Psoas muscle (tissue), 7 donors: ENCODE measurements at regions not wholly inside any gene's neighbourhood (a gene's known extent, or its start where the extent isn't known, plus 50 kb on each side); places are given as distances from the start of the nearest gene placed in this dataset.

Experiments
- ATAC-seq, 4 donors: fragments of 200-7000 bp; cut with Tn5 transposase; one replicate each; pipeline ENCODE4 v1.9.1; 2020; ENCODE audit warnings: moderate library complexity in 3 of 4, mild to moderate bottlenecking in 2 of 4
- DNase-seq, 2 donors: peaks; one replicate each; pipeline ENCODE4 v3.0.0-alpha.2; 2020
- H3K27ac ChIP-seq: fragments of 200-600 bp; one replicate; pipeline ENCODE4 v1.8.0; 2022
- H3K27me3 ChIP-seq, 3 donors: fragments of 200-600 bp in 1 of 3; one replicate each; pipeline versions ENCODE4 v1.6.1 to v1.8.0; 2013 to 2022; ENCODE audit warnings: low read length in 2 of 3, mild to moderate bottlenecking in 2 of 3, moderate library complexity in 1 of 3; ENCODE audit not compliant: insufficient read depth in 3 of 3
- H3K36me3 ChIP-seq, 2 donors: fragments of 200-600 bp in 1 of 2; one replicate each; pipeline versions ENCODE4 v1.6.1 to v1.8.0; 2013 to 2022; ENCODE audit warnings: low read depth in 1 of 2, mild to moderate bottlenecking in 1 of 2, moderate library complexity in 1 of 2; ENCODE audit not compliant: insufficient read depth in 1 of 2
- H3K4me1 ChIP-seq: fragments of 200-600 bp; one replicate; pipeline ENCODE4 v1.8.0; 2022
- H3K4me3 ChIP-seq: fragments of 200-600 bp; one replicate; pipeline ENCODE4 v1.8.0; 2022; ENCODE audit warnings: mild to moderate bottlenecking
- H3K9me3 ChIP-seq: fragments of 200-600 bp; one replicate; pipeline ENCODE4 v1.8.0; 2022
- WGBS, 3 donors: extraction: QIAGEN DNeasy Blood & Tissue Kit; methylation state at CpG; one replicate each; pipeline versions ENCODE4 v1.1.6 to v1.1.7; 2013; 5-methylcytosine and 5-hydroxymethylcytosine counted together
- intact Hi-C, 2 donors: fragments of 100-400 bp; cut with DNase I; formaldehyde crosslinking; loops; one replicate each; pipeline versions ENCODE4 v1.11.0 to v1.14.2; 2022
- TF ChIP-seq, protein P1 (sequence below): fragments of 200-600 bp; IDR thresholded peaks from one replicate; pipeline ENCODE4 v1.8.0; 2022; ENCODE audit warnings: antibody characterized with exemption
- donor health status: healthy with polysubstance abuse.
- donor health status: DM: no; HTN: no; CAD: no; lungs with moderate emphysema.
- donor health status: Bipolar disorder and iron deficiency.
- donor health status: healthy.
- donor health status: DM: yes; HTN: yes; CAD: no.
- donor health status: DM: no; HTN: no; CAD: no.
- donor health status: DM: yes; HTN: yes; CAD: no.

DNA sequence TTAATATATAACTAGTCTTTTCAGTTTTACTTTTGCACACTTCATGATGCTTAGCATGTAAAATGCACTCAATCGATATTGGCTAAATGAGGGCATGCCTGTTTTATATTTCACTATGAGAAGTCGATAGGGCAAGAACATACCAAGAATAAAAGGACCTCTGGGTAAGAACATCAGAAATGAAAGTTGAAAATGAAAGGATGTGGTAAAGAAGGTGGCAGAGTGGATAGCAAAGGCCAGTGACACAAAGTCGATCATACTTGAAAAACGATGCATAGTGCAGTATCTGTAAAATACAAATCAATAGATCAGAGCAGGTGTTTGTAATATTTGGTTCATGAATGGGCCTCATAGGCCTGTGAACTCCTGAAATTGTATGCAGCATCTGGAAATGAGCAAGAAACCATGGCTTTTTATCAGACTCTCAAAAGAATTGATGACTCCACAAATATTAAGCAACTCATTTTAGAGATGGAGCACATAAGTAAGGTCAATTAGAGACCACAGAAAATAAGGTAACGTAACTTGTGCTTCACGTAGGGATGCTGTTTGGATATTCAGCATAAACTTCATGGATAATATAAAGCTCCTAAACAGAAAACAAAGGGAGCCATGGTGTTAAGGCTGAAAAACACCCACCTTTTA is 653.4 kb downstream of the NYAP2 start:
- 92 to 94% (median 93%) methylated on average over 6 of the region's 6 CpGs for WGBS, 3 donors
- Histone ChIP-seq H3K4me1 (no peaks in the 10 kb centered on the region), H3K27me3 (no peaks in the 10 kb centered on the region), H3K4me3 (no peak overlapping the region), H3K9me3 (no peaks in the 10 kb centered on the region), H3K36me3 (no peaks in the 10 kb centered on the region), H3K27ac (no peak overlapping the region)
- TF ChIP-seq, protein P1, sequence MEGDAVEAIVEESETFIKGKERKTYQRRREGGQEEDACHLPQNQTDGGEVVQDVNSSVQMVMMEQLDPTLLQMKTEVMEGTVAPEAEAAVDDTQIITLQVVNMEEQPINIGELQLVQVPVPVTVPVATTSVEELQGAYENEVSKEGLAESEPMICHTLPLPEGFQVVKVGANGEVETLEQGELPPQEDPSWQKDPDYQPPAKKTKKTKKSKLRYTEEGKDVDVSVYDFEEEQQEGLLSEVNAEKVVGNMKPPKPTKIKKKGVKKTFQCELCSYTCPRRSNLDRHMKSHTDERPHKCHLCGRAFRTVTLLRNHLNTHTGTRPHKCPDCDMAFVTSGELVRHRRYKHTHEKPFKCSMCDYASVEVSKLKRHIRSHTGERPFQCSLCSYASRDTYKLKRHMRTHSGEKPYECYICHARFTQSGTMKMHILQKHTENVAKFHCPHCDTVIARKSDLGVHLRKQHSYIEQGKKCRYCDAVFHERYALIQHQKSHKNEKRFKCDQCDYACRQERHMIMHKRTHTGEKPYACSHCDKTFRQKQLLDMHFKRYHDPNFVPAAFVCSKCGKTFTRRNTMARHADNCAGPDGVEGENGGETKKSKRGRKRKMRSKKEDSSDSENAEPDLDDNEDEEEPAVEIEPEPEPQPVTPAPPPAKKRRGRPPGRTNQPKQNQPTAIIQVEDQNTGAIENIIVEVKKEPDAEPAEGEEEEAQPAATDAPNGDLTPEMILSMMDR = no peak
- no peak for DNase-seq
- intact Hi-C loops = no loop called here
- no peak for ATAC-seq

GRCh38 chr2:226050822-226051221 is 651.3 kb downstream of the NYAP2 start:
- ATAC-seq = no peak
- H3K27ac ChIP-seq = no peak overlapping the region
- TF ChIP-seq, protein P1 = no peak
- 94 to 95% (median 95%) methylated on average over 5 of the region's 5 CpGs for WGBS, 3 donors
- H3K9me3 ChIP-seq = no peaks in the 10 kb centered on the region
- no peaks in the 10 kb centered on the region for H3K4me1 ChIP-seq
- no peak for DNase-seq
- H3K27me3 ChIP-seq = no peaks in the 10 kb centered on the region
- no peaks in the 10 kb centered on the region for H3K36me3 ChIP-seq
- intact Hi-C loops = no loop called here
- H3K4me3 ChIP-seq = no peak overlapping the region

- no peaks in the 10 kb centered on the region for H3K9me3 ChIP-seq
- H3K4me1 ChIP-seq = no peaks in the 10 kb centered on the region
- no peak for DNase-seq
- intact Hi-C loops = no loop called here
- TF ChIP-seq, protein P1 = no peak
- WGBS, 3 donors = 10 to 14% (median 12%) methylated on average over 4 of the region's 4 CpGs
- ATAC-seq = no peak
- H3K27ac ChIP-seq = no peak overlapping the region
- no peaks in the 10 kb centered on the region for H3K36me3 ChIP-seq
- no peak overlapping the region for H3K4me3 ChIP-seq
- H3K27me3 ChIP-seq = no peaks in the 10 kb centered on the region
These were observed 649.1 kb downstream of the NYAP2 start for GRCh38 chr2:226048611-226049010.

- H3K27me3 ChIP-seq = peaks cover 0 to 2% (median 0%) of the 10 kb centered on the region in 3 donors
- H3K27ac ChIP-seq = no peak overlapping the region
- no peaks in the 10 kb centered on the region for H3K9me3 ChIP-seq
- intact Hi-C loops = no loop called here
- H3K36me3 ChIP-seq = no peaks in the 10 kb centered on the region
- H3K4me3 ChIP-seq = no peak overlapping the region
- TF ChIP-seq, protein P1 = no peak
- WGBS, 3 donors = 92 to 95% (median 94%) methylated on average over 8 of the region's 8 CpGs
- no peaks in the 10 kb centered on the region for H3K4me1 ChIP-seq
- DNase-seq (no peak), ATAC-seq (no peak)
These were observed 645.6 kb downstream of the NYAP2 start for GRCh38 chr2:226045080-226045479.

GRCh38 chr2:226040344-226040900 is 640.9 kb downstream of the NYAP2 start:
- no peak for DNase-seq
- intact Hi-C loops = no loop called here

More at GRCh38 chr2:226040344-226040900, 640.9 kb downstream of the NYAP2 start:
- Histone ChIP-seq H3K4me1 (no peaks in the 10 kb centered on the region), H3K27ac (no peak overlapping the region), H3K27me3 (peaks cover 0 to 2% (median 0%) of the 10 kb centered on the region in 3 donors), H3K9me3 (no peaks in the 10 kb centered on the region), H3K4me3 (no peak overlapping the region), H3K36me3 (no peaks in the 10 kb centered on the region)
- ATAC-seq = no peak
- TF ChIP-seq, protein P1 = no peak
- WGBS, 3 donors = 80 to 87% (median 82%) methylated on average over 2 of the region's 2 CpGs
